Activated B cell treated with CpG ODN at 0.5 μM for 24 hours (primary cell): ENCODE measurements at regions not wholly inside any gene's neighbourhood (a gene's known extent, or its start where the extent isn't known, plus 50 kb on each side); places are given as distances from the start of the nearest gene placed in this dataset.

ENCODE experiments used
- ATAC-seq: fragments of 200-7000 bp; cut with Tn5 transposase; one replicate; pipeline ENCODE4 v1.10.0; 2021; ENCODE audit warnings: low read depth, mild to moderate bottlenecking, moderate library complexity
- CTCF ChIA-PET: fragments of 350-600 bp; sonication (Branson Sonifier 250); formaldehyde crosslinking; loops from one replicate; lab custom pipeline; 2021; ENCODE audit warnings: antibody characterized with exemption; lab: Charles Lee
- POLR2A ChIA-PET: fragments of 350-600 bp; sonication (Branson Sonifier 250); formaldehyde crosslinking; loops from one replicate; lab custom pipeline; 2021; ENCODE audit warnings: antibody characterized with exemption; lab: Charles Lee
- DNase-seq: peaks from one replicate; pipeline ENCODE4 v3.0.0; 2022
- H3K27ac Mint-ChIP-seq: one replicate; pipeline ENCODE4 v1.8.0; 2020; ENCODE audit warnings: mixed read lengths
- H3K27me3 Mint-ChIP-seq: one replicate; pipeline ENCODE4 v1.8.0; 2021; ENCODE audit warnings: mixed read lengths
- H3K36me3 Mint-ChIP-seq: one replicate; pipeline ENCODE4 v1.8.0; 2021; ENCODE audit warnings: low read depth, mixed read lengths
- H3K4me1 Mint-ChIP-seq: one replicate; pipeline ENCODE4 v1.8.0; 2021; ENCODE audit warnings: mixed read lengths
- H3K4me3 Mint-ChIP-seq: one replicate; pipeline ENCODE4 v1.8.0; 2020; ENCODE audit warnings: mild to moderate bottlenecking, mixed read lengths
- H3K9me3 Mint-ChIP-seq: one replicate; pipeline ENCODE4 v1.8.0; 2020; ENCODE audit warnings: mixed read lengths
- intact Hi-C: fragments of 100-400 bp; cut with micrococcal nuclease; formaldehyde crosslinking; loops from one replicate; pipeline ENCODE4 v1.15.1; 2024
- TF ChIP-seq, protein P1 (sequence below): fragments of 200-600 bp; IDR thresholded peaks from one replicate; pipeline ENCODE4 v1.8.0; 2022; ENCODE audit warnings: antibody characterized with exemption, mild to moderate bottlenecking

DNA sequence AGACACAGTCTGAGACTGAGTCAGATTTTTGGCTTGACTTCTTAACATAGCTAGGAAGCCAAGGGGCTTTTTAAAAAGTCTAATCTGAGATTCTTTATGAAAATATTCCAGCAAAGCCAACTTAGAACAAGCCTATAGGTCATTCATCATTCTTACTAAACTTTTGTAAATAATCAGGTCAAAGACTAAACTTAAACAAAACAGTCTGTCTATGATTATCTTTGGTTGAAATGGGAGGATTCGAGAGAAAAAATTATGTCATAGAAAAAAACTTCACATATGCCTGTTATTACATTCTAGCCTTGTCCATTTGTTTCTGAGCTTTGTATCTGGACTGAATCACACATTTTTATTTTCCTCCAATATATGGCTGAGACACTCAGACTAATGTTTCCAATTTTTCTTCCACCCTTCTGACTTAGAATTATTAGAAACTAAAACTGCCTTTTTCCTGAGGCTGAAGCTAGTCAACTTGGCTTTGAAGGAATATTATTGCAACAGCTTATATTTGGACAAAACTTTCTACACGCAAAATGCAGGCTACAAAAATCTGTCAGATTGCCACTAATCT is 83.3 kb downstream of the ETS2 start:
- intact Hi-C loops, result no loop called here

DNA sequence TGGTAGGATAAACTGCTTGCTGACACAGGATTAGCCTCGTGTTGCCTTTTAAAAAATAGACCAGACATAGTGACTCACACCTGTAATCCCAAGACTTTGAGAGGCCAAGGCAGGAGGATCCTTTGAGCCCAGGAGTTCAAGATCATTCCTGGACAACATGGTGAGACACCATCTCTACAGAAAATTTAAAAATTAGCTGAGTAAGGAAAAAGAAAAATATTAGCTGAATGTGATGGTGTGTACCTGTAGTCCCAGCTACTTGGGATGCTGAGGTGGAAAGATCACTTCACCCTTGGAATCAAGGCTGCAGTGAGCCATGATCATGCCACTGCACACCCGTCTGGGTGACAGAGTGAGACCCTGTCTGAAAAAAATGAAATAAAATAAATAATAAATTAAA is 82.0 kb downstream of the ETS2 start:
- TF ChIP-seq, protein P1, sequence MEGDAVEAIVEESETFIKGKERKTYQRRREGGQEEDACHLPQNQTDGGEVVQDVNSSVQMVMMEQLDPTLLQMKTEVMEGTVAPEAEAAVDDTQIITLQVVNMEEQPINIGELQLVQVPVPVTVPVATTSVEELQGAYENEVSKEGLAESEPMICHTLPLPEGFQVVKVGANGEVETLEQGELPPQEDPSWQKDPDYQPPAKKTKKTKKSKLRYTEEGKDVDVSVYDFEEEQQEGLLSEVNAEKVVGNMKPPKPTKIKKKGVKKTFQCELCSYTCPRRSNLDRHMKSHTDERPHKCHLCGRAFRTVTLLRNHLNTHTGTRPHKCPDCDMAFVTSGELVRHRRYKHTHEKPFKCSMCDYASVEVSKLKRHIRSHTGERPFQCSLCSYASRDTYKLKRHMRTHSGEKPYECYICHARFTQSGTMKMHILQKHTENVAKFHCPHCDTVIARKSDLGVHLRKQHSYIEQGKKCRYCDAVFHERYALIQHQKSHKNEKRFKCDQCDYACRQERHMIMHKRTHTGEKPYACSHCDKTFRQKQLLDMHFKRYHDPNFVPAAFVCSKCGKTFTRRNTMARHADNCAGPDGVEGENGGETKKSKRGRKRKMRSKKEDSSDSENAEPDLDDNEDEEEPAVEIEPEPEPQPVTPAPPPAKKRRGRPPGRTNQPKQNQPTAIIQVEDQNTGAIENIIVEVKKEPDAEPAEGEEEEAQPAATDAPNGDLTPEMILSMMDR, result no peak
- no peaks in the 10 kb centered on the region for H3K4me1 Mint-ChIP-seq
- DNase-seq (no peak), ATAC-seq (no peak)
- peaks cover 31% of the 10 kb centered on the region for H3K9me3 Mint-ChIP-seq
- CTCF ChIA-PET, result no interaction called here
- intact Hi-C loops, result no loop called here
- no peaks in the 10 kb centered on the region for H3K36me3 Mint-ChIP-seq
- no peak overlapping the region for H3K4me3 Mint-ChIP-seq
- POLR2A ChIA-PET, result no interaction called here
- no peak overlapping the region for H3K27ac Mint-ChIP-seq
- H3K27me3 Mint-ChIP-seq, result peaks cover 2% of the 10 kb centered on the region

More for the DNA sequence above, 83.3 kb downstream of the ETS2 start:
- Mint-ChIP-seq H3K9me3 (peaks cover 21% of the 10 kb centered on the region), H3K36me3 (no peaks in the 10 kb centered on the region), H3K27me3 (peaks cover 2% of the 10 kb centered on the region), H3K4me3 (no peak overlapping the region), H3K4me1 (no peaks in the 10 kb centered on the region), H3K27ac (no peak overlapping the region)
- no peak for DNase-seq
- CTCF ChIA-PET, result no interaction called here
- POLR2A ChIA-PET, result no interaction called here
- TF ChIP-seq, protein P1, result no peak
- no peak for ATAC-seq

DNA sequence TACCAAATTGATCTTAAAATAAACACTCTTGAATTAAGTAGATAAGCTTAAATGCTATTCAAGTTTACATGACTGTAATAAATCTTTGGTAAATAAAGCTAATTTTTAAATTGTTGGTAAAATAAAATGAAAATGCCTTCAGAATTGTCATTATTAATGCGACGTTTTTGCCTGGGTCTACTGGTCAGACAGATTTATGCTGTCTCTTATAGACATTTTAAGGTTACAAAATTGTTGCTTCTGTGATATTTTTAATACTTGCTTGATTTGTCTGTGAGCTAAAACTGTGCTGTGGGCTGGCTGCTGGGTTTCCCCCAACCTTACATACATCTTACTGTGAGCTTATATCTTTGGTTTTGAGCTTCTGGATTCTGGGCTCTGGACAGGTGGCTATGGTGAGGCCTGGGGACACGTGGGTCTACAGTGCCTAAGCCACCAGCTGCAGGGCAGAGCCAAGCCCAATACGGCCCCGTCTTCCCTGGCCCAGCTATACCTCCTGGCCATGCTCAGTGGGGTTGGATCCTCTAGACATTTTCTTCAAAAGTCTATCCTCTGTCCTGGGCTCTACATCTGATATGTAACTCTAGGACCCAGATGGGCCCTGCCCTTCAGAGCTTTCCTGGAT is 81.4 kb downstream of the ETS2 start:
- H3K9me3 Mint-ChIP-seq, result peaks cover 31% of the 10 kb centered on the region
- peaks cover 2% of the 10 kb centered on the region for H3K27me3 Mint-ChIP-seq
- H3K27ac Mint-ChIP-seq, result no peak overlapping the region
- ChIA-PET CTCF (no interaction called here), POLR2A (no interaction called here)
- H3K36me3 Mint-ChIP-seq, result no peaks in the 10 kb centered on the region
- ATAC-seq (no peak), DNase-seq (no peak)
- TF ChIP-seq, protein P1, result no peak
- no peaks in the 10 kb centered on the region for H3K4me1 Mint-ChIP-seq
- H3K4me3 Mint-ChIP-seq, result no peak overlapping the region
- intact Hi-C loops, result no loop called here

DNA sequence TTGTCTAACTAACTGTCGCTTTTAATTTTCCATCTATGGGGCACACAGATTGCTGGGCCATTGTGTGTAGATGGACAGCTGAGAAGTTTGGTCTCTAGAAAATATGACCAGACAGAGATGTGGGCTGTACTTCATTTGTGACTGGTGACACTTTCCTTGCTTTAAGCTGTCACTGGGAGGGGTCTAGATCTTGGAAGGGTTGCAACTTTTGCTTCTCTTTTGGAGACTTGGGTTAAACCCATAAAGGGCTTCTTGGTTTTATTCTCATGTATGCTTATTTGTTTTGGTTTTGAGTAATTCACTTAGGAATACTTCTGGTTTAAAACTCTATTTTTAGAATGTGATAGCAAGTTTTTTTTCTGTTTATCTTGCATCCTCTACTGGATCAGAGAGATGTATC is 80.2 kb downstream of the ETS2 start:
- no peak overlapping the region for H3K27ac Mint-ChIP-seq
- no peak overlapping the region for H3K4me3 Mint-ChIP-seq
- intact Hi-C loops, result no loop called here
- H3K9me3 Mint-ChIP-seq, result peaks cover 33% of the 10 kb centered on the region
- DNase-seq (no peak), ATAC-seq (no peak)
- no peaks in the 10 kb centered on the region for H3K4me1 Mint-ChIP-seq
- ChIA-PET CTCF (no interaction called here), POLR2A (no interaction called here)
- peaks cover 2% of the 10 kb centered on the region for H3K27me3 Mint-ChIP-seq
- TF ChIP-seq, protein P1, result no peak
- H3K36me3 Mint-ChIP-seq, result no peaks in the 10 kb centered on the region

DNA sequence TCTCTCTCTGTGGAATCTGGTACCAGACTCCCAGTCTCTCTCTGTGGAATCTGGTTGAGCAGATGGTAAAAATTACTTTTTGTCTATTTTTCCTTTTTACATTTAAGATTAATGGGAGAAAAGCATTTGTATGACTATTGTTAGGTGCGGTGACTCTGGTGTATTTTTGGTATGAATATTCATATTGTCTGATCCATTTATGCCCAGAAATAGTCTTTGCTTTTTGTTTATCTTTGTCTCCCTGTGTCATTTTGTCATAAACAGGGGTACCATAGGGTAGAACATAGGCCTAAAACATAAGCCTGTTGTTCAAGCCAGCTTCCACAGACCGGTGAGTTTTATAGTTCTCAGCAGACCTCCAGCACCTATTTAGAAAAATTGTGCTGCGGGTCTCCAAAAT is 78.7 kb downstream of the ETS2 start:
- H3K36me3 Mint-ChIP-seq, result no peaks in the 10 kb centered on the region
- no peak for DNase-seq
- intact Hi-C loops, result no loop called here
- no peak overlapping the region for H3K27ac Mint-ChIP-seq
- TF ChIP-seq, protein P1, result no peak
- CTCF ChIA-PET, result no interaction called here
- POLR2A ChIA-PET, result no interaction called here
- ATAC-seq, result no peak
- H3K4me1 Mint-ChIP-seq, result no peaks in the 10 kb centered on the region
- no peaks in the 10 kb centered on the region for H3K27me3 Mint-ChIP-seq
- H3K4me3 Mint-ChIP-seq, result no peak overlapping the region
- peaks cover 36% of the 10 kb centered on the region for H3K9me3 Mint-ChIP-seq
